ENCODE measurements at regions not wholly inside any gene's neighbourhood (a gene's known extent, or its start where the extent isn't known, plus 50 kb on each side); places are given as distances from the start of the nearest gene placed in this dataset.
A peak's percentile ranks its signal among the peaks of the same experiment; 100 is the strongest.

DNA sequence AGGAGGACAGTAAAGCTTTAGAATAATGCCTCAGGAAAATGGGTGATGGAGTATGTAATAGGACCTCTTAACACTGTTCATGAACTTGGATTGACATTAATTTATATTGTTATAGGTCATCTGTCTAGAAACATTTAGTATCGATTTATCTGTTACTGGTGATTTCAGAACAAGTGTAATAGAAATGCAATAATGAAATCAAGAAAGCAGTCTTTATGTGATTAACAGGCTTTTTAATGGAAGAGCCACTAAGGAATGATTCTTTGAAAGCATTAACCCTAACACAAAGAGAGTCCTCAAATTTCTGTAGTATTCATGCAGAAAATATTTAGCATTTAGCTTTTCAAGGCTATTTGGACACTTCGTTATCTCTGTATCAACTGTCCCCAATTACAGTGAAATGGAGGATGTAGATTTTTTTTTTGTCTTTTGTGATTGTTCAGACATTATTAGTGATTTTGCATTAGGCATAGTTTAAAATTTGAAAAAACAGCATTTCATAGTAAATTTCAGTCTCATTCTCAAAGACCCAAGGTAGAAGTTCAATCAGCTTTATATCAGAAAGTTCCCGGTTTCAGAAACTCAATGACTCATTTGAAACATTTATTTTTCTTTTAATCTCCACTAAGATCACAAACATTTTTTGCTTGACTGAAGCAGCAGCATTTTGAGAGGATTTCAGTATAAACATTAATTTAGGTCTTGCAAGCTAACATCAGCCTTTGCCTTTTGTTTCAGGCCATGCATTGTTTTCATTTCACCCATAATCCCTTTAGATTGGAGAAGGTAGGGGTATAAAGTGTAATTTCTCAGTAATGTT, 56.3 kb downstream of the AGTR2 start:
- H3K27ac ChIP-seq (ENCODE audit: low read length), result no peak overlapping the region
- H3K27me3 ChIP-seq (ENCODE audit: low read depth, low read length), result no peaks in the 10 kb centered on the region
- H3K36me3 ChIP-seq (ENCODE audit: control insufficient read depth in 1 of 2, insufficient read depth in 2 of 2, low read length in 2 of 2), result no peaks in the 10 kb centered on the region
- H3K4me1 ChIP-seq (ENCODE audit: control insufficient read depth in 1 of 2, insufficient read depth in 2 of 2, low read length in 2 of 2), result no peaks in the 10 kb centered on the region
- H3K9me3 ChIP-seq (ENCODE audit: control insufficient read depth in 1 of 2, low read length in 2 of 2), result no peaks in the 10 kb centered on the region
- H3K4me3 ChIP-seq (ENCODE audit: low read depth in 1 of 2, low read length in 2 of 2), result no peak overlapping the region

DNA sequence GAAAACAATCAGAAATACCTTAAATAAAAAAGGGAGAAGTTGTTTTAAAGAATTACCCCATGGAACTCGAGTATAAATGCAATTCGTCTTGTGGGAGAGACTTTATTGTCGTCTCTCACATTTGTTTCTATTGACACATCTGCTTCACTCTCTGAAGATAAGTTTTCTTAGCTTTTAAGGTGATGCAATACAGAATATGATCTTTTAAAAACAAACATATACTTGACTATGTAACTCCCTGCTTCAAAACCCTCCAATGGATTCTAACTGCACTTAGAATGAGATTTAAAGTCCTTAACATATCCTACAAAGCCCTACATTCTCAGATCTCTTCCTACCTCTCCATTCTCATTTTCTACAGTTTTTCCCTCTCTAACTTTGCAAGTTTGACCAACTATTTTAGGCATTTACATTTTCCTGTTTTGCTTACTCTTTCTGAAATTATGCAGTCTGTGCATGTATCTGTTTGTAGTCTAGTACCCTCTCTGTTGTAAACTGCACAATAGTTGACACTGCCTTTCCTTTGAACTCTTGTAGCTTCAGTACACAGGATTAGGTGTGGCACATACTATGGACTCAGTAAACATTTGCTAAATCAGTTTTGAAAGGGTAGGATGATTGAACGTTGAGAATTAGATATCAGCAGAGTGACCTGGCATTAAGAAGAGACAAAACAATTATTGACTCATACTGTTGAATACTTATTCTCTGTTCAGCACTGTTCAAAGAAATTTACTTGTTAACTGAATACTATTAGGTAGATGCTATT, 59.8 kb downstream of the AGTR2 start:
- Histone ChIP-seq H3K36me3 (ENCODE audit: control insufficient read depth in 1 of 2, insufficient read depth in 2 of 2, low read length in 2 of 2) (no peaks in the 10 kb centered on the region), H3K27me3 (ENCODE audit: low read depth, low read length) (no peaks in the 10 kb centered on the region), H3K4me3 (ENCODE audit: low read depth in 1 of 2, low read length in 2 of 2) (no peak overlapping the region), H3K27ac (ENCODE audit: low read length) (no peak overlapping the region), H3K4me1 (ENCODE audit: control insufficient read depth in 1 of 2, insufficient read depth in 2 of 2, low read length in 2 of 2) (no peaks in the 10 kb centered on the region), H3K9me3 (ENCODE audit: control insufficient read depth in 1 of 2, low read length in 2 of 2) (no peaks in the 10 kb centered on the region)

DNA sequence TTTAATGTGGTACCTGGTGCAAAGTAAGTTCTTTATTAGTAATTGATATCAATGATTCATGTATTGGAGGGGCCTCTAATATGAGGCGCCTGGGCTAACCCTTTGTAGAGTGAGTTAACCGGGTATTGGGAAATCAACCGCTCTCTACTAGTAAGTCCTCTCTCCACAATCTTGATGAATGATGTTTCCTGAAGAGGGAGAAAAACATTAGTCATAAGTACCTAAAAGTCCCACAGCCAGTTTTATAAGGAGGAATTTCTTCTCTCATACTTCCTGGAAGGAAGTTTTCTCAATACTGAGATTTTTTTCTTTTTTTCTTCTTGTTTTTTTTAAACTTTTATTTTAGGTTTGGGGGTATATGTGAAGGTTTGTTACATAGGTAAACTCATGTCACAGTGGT, 62.3 kb downstream of the AGTR2 start:
- Histone ChIP-seq H3K27me3 (ENCODE audit: low read depth, low read length) (no peaks in the 10 kb centered on the region), H3K4me1 (ENCODE audit: control insufficient read depth in 1 of 2, insufficient read depth in 2 of 2, low read length in 2 of 2) (no peaks in the 10 kb centered on the region), H3K36me3 (ENCODE audit: control insufficient read depth in 1 of 2, insufficient read depth in 2 of 2, low read length in 2 of 2) (no peaks in the 10 kb centered on the region), H3K9me3 (ENCODE audit: control insufficient read depth in 1 of 2, low read length in 2 of 2) (no peaks in the 10 kb centered on the region), H3K27ac (ENCODE audit: low read length) (no peak overlapping the region), H3K4me3 (ENCODE audit: low read depth in 1 of 2, low read length in 2 of 2) (no peak overlapping the region)

DNA sequence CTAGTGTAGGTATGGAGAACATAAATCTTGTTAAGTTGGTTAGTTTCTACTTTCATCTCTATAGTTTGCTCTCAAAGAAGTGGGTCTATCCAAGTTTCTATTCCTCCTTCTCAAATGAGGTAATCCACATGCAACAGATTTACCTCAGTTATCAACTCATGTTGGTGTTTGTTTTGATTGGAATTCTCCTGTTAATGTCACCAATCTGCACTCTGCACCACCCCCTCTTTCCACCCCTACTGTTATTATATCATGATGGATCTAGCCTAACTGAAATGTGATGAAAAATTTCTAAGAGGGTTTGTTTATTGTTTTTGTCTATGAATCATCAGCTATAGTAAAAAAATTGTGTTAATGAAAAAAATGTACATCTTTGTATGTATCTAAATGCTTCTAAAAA, 66.1 kb downstream of the AGTR2 start:
- H3K9me3 ChIP-seq (ENCODE audit: control insufficient read depth in 1 of 2, low read length in 2 of 2), result no peaks in the 10 kb centered on the region
- no peak overlapping the region for H3K27ac ChIP-seq (ENCODE audit: low read length)
- no peaks in the 10 kb centered on the region for H3K36me3 ChIP-seq (ENCODE audit: control insufficient read depth in 1 of 2, insufficient read depth in 2 of 2, low read length in 2 of 2)
- H3K4me3 ChIP-seq (ENCODE audit: low read depth in 1 of 2, low read length in 2 of 2), result no peak overlapping the region
- H3K4me1 ChIP-seq (ENCODE audit: control insufficient read depth in 1 of 2, insufficient read depth in 2 of 2, low read length in 2 of 2), result no peaks in the 10 kb centered on the region
- H3K27me3 ChIP-seq (ENCODE audit: low read depth, low read length), result no peaks in the 10 kb centered on the region

DNA sequence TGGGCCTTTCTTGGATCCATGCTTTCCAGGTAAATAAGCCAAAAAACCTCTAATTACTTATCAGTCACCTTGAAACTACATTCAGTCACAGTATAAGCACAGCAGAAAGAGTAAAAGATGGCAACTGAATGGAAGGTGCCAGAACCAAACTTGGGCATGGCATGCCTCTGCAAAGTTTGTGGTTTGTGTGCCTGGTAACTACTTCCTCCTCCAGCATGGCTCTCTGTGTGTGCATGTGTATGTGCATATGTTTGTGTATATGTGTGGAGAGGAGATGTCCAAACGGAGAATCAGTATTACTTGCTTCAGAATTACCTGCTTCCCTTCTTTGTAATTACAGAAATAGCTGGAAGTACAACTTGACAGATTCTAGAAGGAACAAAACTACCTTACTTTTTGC, 67.5 kb downstream of the AGTR2 start:
- H3K9me3 ChIP-seq (ENCODE audit: control insufficient read depth in 1 of 2, low read length in 2 of 2), result no peaks in the 10 kb centered on the region
- H3K27ac ChIP-seq (ENCODE audit: low read length), result no peak overlapping the region
- no peak overlapping the region for H3K4me3 ChIP-seq (ENCODE audit: low read depth in 1 of 2, low read length in 2 of 2)
- H3K4me1 ChIP-seq (ENCODE audit: control insufficient read depth in 1 of 2, insufficient read depth in 2 of 2, low read length in 2 of 2), result no peaks in the 10 kb centered on the region
- H3K27me3 ChIP-seq (ENCODE audit: low read depth, low read length), result no peaks in the 10 kb centered on the region
- H3K36me3 ChIP-seq (ENCODE audit: control insufficient read depth in 1 of 2, insufficient read depth in 2 of 2, low read length in 2 of 2), result no peaks in the 10 kb centered on the region

DNA sequence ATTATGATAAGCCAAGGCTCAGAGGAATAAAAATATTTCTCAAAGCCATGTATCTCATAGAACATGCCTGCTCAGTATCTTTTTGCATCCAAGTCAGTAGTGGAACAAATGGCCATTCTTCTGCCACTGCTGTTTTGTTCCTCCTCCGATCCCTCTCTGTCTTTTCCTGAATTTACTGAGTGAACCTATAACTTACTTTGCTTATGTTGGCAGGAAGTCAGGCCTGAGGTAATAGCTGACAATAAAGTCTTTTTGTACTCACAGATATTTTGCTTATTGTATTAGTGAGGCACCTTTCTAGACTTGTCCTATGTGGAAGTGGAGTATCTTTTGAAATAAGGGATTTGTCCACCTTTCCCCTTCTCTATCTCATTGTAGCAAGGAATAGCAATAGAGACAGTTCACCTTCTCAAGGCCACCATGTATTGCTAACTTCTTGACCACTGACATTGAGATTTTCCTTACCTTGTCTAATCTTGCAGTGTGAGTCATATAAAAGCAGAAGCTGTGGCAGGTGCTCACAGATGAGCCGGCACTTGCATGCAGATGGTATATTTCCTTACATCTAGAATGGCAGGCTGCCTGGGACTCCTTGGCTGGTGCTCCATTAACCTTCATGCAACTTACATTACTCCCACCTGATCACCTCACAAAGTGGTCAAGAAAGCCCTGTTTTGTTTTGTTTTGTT, 68.2 kb downstream of the AGTR2 start:
- H3K4me1 ChIP-seq (ENCODE audit: control insufficient read depth in 1 of 2, insufficient read depth in 2 of 2, low read length in 2 of 2), result no peaks in the 10 kb centered on the region

DNA sequence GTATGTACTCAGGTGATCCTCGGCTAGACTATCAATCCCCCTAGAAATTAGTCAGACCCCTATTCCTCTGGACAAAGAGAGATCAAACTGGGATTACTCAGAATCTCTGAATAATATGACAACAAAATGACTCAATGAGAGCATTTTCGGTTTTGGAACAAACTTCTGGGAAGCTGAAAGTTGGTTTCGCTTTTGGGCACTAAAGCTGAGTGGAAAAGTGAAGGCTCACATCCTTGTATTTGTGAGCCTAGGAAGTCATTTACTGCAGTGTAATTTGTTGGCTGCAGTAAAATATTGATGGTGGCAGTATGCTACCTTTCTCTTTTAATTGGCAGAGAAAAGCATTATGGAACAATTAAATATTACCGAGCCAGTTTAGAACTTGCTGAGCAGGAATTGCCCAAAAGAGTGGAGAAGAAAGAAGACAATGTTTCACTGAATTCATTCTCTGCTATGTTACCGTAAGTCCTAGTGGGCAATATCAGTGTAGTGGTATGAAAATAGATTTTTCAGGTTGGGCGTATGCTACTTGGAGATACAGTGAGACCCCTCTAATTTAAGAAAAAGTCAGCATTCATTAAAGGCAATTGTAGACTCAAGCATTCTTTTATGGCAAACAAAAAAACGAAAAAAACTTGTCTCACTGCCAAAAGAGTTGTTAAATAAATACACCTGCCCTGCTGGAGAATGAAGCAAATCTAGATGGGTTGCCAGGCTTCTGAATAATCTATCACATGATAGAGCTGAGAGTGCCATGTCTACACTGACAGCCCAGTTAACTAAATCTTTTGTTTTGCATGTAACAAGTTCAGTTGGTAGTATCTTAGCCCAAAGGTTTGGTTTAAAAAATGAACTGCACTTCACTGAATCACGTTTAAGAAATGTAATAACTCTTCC, 69.6 kb downstream of the AGTR2 start:
- Histone ChIP-seq H3K4me1 (ENCODE audit: control insufficient read depth in 1 of 2, insufficient read depth in 2 of 2, low read length in 2 of 2) (no peaks in the 10 kb centered on the region), H3K36me3 (ENCODE audit: control insufficient read depth in 1 of 2, insufficient read depth in 2 of 2, low read length in 2 of 2) (no peaks in the 10 kb centered on the region), H3K9me3 (ENCODE audit: control insufficient read depth in 1 of 2, low read length in 2 of 2) (no peaks in the 10 kb centered on the region), H3K27ac (ENCODE audit: low read length) (peak overlapping the region; percentile 31), H3K4me3 (ENCODE audit: low read depth in 1 of 2, low read length in 2 of 2) (peak overlapping the region in 1 of 2 donors; percentile 27), H3K27me3 (ENCODE audit: low read depth, low read length) (no peaks in the 10 kb centered on the region)

More for the DNA sequence above, 68.2 kb downstream of the AGTR2 start:
- Histone ChIP-seq H3K36me3 (ENCODE audit: control insufficient read depth in 1 of 2, insufficient read depth in 2 of 2, low read length in 2 of 2) (no peaks in the 10 kb centered on the region), H3K27me3 (ENCODE audit: low read depth, low read length) (no peaks in the 10 kb centered on the region), H3K27ac (ENCODE audit: low read length) (no peak overlapping the region), H3K4me3 (ENCODE audit: low read depth in 1 of 2, low read length in 2 of 2) (no peak overlapping the region), H3K9me3 (ENCODE audit: control insufficient read depth in 1 of 2, low read length in 2 of 2) (no peaks in the 10 kb centered on the region)

DNA sequence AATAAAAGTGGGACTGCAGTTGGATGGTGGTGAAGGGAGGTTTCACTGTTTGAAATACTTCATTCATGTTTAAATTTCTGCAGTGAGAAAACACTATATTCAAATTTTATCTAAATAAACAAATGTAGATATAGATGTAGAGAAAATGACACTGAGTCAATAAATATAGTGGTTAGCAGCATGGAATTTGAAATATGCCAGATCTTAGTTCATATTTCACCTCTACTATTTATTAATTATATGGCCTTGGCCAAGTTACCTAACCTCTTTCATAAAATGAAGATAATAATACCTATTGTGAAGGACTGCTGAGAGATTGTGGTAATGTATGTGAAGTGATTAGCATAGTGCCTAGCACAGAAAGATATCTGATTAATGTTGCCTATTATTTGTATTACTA, 70.5 kb downstream of the AGTR2 start:
- H3K27ac ChIP-seq (ENCODE audit: low read length), result no peak overlapping the region
- no peaks in the 10 kb centered on the region for H3K4me1 ChIP-seq (ENCODE audit: control insufficient read depth in 1 of 2, insufficient read depth in 2 of 2, low read length in 2 of 2)
- H3K36me3 ChIP-seq (ENCODE audit: control insufficient read depth in 1 of 2, insufficient read depth in 2 of 2, low read length in 2 of 2), result no peaks in the 10 kb centered on the region
- H3K4me3 ChIP-seq (ENCODE audit: low read depth in 1 of 2, low read length in 2 of 2), result no peak overlapping the region
- H3K9me3 ChIP-seq (ENCODE audit: control insufficient read depth in 1 of 2, low read length in 2 of 2), result no peaks in the 10 kb centered on the region
- H3K27me3 ChIP-seq (ENCODE audit: low read depth, low read length), result no peaks in the 10 kb centered on the region

DNA sequence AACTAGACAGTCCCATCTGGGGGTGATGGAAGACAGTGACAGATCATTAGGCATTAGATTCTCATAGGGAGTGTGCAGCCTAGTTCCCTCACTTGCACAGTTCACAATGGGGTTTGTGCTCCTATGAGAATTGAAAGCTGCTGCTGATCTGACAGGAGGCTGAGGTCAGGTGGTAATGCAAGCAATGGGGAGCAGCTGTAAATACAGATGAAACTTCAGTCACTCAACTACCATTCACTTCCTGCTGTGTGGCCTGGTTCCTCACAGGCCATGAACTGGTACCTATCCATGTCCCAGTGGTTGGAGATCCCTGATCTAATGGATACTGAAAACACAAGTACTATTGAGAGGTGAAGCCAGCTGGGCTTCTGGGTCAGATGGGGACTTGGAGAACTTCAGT, 72.5 kb downstream of the AGTR2 start:
- Histone ChIP-seq H3K4me1 (ENCODE audit: control insufficient read depth in 1 of 2, insufficient read depth in 2 of 2, low read length in 2 of 2) (no peaks in the 10 kb centered on the region), H3K4me3 (ENCODE audit: low read depth in 1 of 2, low read length in 2 of 2) (no peak overlapping the region), H3K27me3 (ENCODE audit: low read depth, low read length) (no peaks in the 10 kb centered on the region), H3K27ac (ENCODE audit: low read length) (no peak overlapping the region), H3K36me3 (ENCODE audit: control insufficient read depth in 1 of 2, insufficient read depth in 2 of 2, low read length in 2 of 2) (no peaks in the 10 kb centered on the region), H3K9me3 (ENCODE audit: control insufficient read depth in 1 of 2, low read length in 2 of 2) (no peaks in the 10 kb centered on the region)

DNA sequence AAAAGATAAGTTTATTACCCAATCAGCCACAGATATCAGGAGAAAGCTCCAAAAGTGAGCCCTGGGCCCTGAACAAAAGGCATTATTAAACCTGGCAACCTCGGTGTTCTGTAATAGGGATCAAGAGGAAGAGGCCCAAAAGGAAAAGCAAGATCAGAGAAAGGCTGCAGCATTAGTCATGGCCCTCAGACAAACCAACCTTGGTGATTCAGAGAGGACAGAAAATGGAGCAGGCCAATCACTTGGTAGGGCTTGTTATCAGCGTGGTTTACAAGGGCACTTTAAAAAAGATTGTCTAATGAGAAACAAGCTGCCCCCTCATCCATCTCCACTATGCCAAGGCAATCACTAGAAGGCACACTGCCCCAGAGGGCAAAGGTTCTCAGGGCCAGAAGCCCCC, 75.7 kb downstream of the AGTR2 start:
- H3K27ac ChIP-seq (ENCODE audit: low read length), result no peak overlapping the region
- H3K9me3 ChIP-seq (ENCODE audit: control insufficient read depth in 1 of 2, low read length in 2 of 2), result no peaks in the 10 kb centered on the region
- H3K36me3 ChIP-seq (ENCODE audit: control insufficient read depth in 1 of 2, insufficient read depth in 2 of 2, low read length in 2 of 2), result no peaks in the 10 kb centered on the region
- H3K4me3 ChIP-seq (ENCODE audit: low read depth in 1 of 2, low read length in 2 of 2), result no peak overlapping the region
- no peaks in the 10 kb centered on the region for H3K27me3 ChIP-seq (ENCODE audit: low read depth, low read length)
- H3K4me1 ChIP-seq (ENCODE audit: control insufficient read depth in 1 of 2, insufficient read depth in 2 of 2, low read length in 2 of 2), result no peaks in the 10 kb centered on the region
